CD4-positive, alpha-beta T cell (primary cell): ENCODE measurements at regions not wholly inside any gene's neighbourhood (a gene's known extent, or its start where the extent isn't known, plus 50 kb on each side); places are given as distances from the start of the nearest gene placed in this dataset.

Source experiments
- ATAC-seq: fragments of 200-7000 bp; cut with Tn5 transposase; one replicate; pipeline ENCODE4 v1.10.0; 2022; ENCODE audit warnings: mild to moderate bottlenecking; ENCODE audit not compliant: poor library complexity
- CTCF ChIA-PET: fragments of 350-600 bp; sonication (Branson Sonifier 250); formaldehyde crosslinking; loops from one replicate; lab custom pipeline; 2021; ENCODE audit warnings: antibody characterized with exemption, inconsistent platforms; lab: Charles Lee
- POLR2A ChIA-PET: fragments of 350-600 bp; sonication (Branson Sonifier 250); formaldehyde crosslinking; loops from one replicate; lab custom pipeline; 2021; ENCODE audit warnings: antibody characterized with exemption, inconsistent platforms; lab: Charles Lee
- DNase-seq, 14 experiments: peaks; one replicate each; pipeline ENCODE4 v3.0.0-alpha.2; 2013 to 2020; ENCODE audit warnings: mixed read lengths in 2 of 14
- H3K27ac ChIP-seq, 2 donors: one replicate each; pipeline versions ENCODE4 v1.5.1 to v1.7.0; 2013; ENCODE audit warnings: low read length in 2 of 2, low read depth in 1 of 2, mild to moderate bottlenecking in 1 of 2
- H3K27me3 ChIP-seq, 2 experiments: 1 replicate in 1 of 2; 2 replicates in 1 of 2; pipeline versions ENCODE4 v1.6.1 to v1.7.0; 2013; ENCODE audit warnings: low read length in 2 of 2, control low read depth in 1 of 2, mild to moderate bottlenecking in 1 of 2, moderate library complexity in 1 of 2; ENCODE audit not compliant: insufficient read depth in 2 of 2, control insufficient read depth in 1 of 2
- H3K36me3 ChIP-seq: one replicate; pipeline ENCODE4 v1.6.1; 2013; ENCODE audit warnings: low read length, control low read depth; ENCODE audit not compliant: insufficient read depth
- H3K4me1 ChIP-seq: one replicate; pipeline ENCODE4 v1.6.1; 2013; ENCODE audit warnings: low read length, control low read depth; ENCODE audit not compliant: insufficient read depth
- H3K4me3 ChIP-seq: one replicate; pipeline ENCODE4 v1.5.1; 2013; ENCODE audit warnings: mild to moderate bottlenecking, low read length, moderate library complexity
- H3K9me3 ChIP-seq, 2 experiments: 1 replicate in 1 of 2; 2 replicates in 1 of 2; pipeline versions ENCODE4 v1.6.1 to v1.7.0; 2013; ENCODE audit warnings: low read length in 2 of 2, mild to moderate bottlenecking in 2 of 2, control low read depth in 1 of 2, moderate library complexity in 1 of 2; ENCODE audit not compliant: control insufficient read depth in 1 of 2, insufficient read depth in 1 of 2
- H3K27ac Mint-ChIP-seq: one replicate; pipeline ENCODE4 v1.8.0; 2020; ENCODE audit warnings: mixed read lengths
- H3K27me3 Mint-ChIP-seq: one replicate; pipeline ENCODE4 v1.8.0; 2021; ENCODE audit warnings: mixed read lengths
- H3K36me3 Mint-ChIP-seq: one replicate; pipeline ENCODE4 v1.8.0; 2021; ENCODE audit warnings: low read depth, mixed read lengths
- H3K4me1 Mint-ChIP-seq: one replicate; pipeline ENCODE4 v1.8.0; 2021; ENCODE audit warnings: low read depth, mixed read lengths
- H3K4me3 Mint-ChIP-seq: one replicate; pipeline ENCODE4 v1.8.0; 2020; ENCODE audit warnings: mild to moderate bottlenecking, mixed read lengths
- H3K9me3 Mint-ChIP-seq: one replicate; pipeline ENCODE4 v1.8.0; 2020; ENCODE audit warnings: mixed read lengths
- CTCF ChIP-seq: fragments of 200-600 bp; IDR thresholded peaks from one replicate; pipeline ENCODE4 v1.8.0; 2022; ENCODE audit warnings: antibody characterized with exemption, mild to moderate bottlenecking
- intact Hi-C, 2 experiments: fragments of 100-400 bp; cut with DNase I in 1 of 2; cut with micrococcal nuclease in 1 of 2; formaldehyde crosslinking; loops; one replicate each; pipeline versions ENCODE4 v1.15.1 to v1.9.0; 2023 to 2025; cut with DNase I, micrococcal nuclease

GRCh38 chr6:15801912-15802311 is 139.1 kb upstream of the DTNBP1 start:
- ChIA-PET POLR2A (no interaction called here), CTCF (no interaction called here)
- no peaks in the 10 kb centered on the region for H3K4me1 ChIP-seq
- H3K9me3 ChIP-seq = peaks cover 0 to 11% of the 10 kb centered on the region in 2 experiments
- no peak overlapping the region for H3K27ac Mint-ChIP-seq
- DNase-seq (no peak), ATAC-seq (no peak)
- TF ChIP-seq CTCF = no peak
- peaks cover 9% of the 10 kb centered on the region for H3K9me3 Mint-ChIP-seq
- H3K27me3 Mint-ChIP-seq = no peaks in the 10 kb centered on the region
- H3K36me3 Mint-ChIP-seq = no peaks in the 10 kb centered on the region
- H3K36me3 ChIP-seq = no peaks in the 10 kb centered on the region
- H3K27me3 ChIP-seq = no peaks in the 10 kb centered on the region
- H3K27ac ChIP-seq = no peak overlapping the region
- no peak overlapping the region for H3K4me3 ChIP-seq
- intact Hi-C loops = no loop called here
- H3K4me1 Mint-ChIP-seq = no peaks in the 10 kb centered on the region
- H3K4me3 Mint-ChIP-seq = no peak overlapping the region

- Histone ChIP-seq H3K9me3 (peaks cover 0 to 11% of the 10 kb centered on the region in 2 experiments), H3K4me3 (no peak overlapping the region), H3K27ac (no peak overlapping the region), H3K27me3 (no peaks in the 10 kb centered on the region), H3K4me1 (no peaks in the 10 kb centered on the region), H3K36me3 (no peaks in the 10 kb centered on the region)
- no peak for DNase-seq
- Mint-ChIP-seq H3K9me3 (peaks cover 10% of the 10 kb centered on the region), H3K27me3 (no peaks in the 10 kb centered on the region), H3K4me3 (no peak overlapping the region), H3K4me1 (no peaks in the 10 kb centered on the region), H3K36me3 (no peaks in the 10 kb centered on the region), H3K27ac (no peak overlapping the region)
- intact Hi-C loops = no loop called here
- TF ChIP-seq CTCF = no peak
- CTCF ChIA-PET = no interaction called here
- no peak for ATAC-seq
- POLR2A ChIA-PET = no interaction called here
Observed at GRCh38 chr6:15800841-15801617, 138.2 kb upstream of the DTNBP1 start.

GRCh38 chr6:15798533-15799255 is 135.9 kb upstream of the DTNBP1 start:
- CTCF ChIA-PET = no interaction called here
- H3K36me3 ChIP-seq = no peaks in the 10 kb centered on the region

More at GRCh38 chr6:15798533-15799255, 135.9 kb upstream of the DTNBP1 start:
- Histone ChIP-seq H3K27ac (no peak overlapping the region), H3K27me3 (no peaks in the 10 kb centered on the region), H3K4me3 (no peak overlapping the region), H3K4me1 (no peaks in the 10 kb centered on the region), H3K9me3 (peaks cover 0 to 11% of the 10 kb centered on the region in 2 experiments)
- intact Hi-C loops = no loop called here
- H3K27me3 Mint-ChIP-seq = no peaks in the 10 kb centered on the region
- no peak for ATAC-seq
- no peaks in the 10 kb centered on the region for H3K4me1 Mint-ChIP-seq
- no peak overlapping the region for H3K4me3 Mint-ChIP-seq
- POLR2A ChIA-PET = no interaction called here
- H3K27ac Mint-ChIP-seq = no peak overlapping the region
- no peak for DNase-seq
- no peak for TF ChIP-seq CTCF
- no peaks in the 10 kb centered on the region for H3K36me3 Mint-ChIP-seq
- peaks cover 10% of the 10 kb centered on the region for H3K9me3 Mint-ChIP-seq
